HUES64 (cell line): ENCODE measurements at regions not wholly inside any gene's neighbourhood (a gene's known extent, or its start where the extent isn't known, plus 50 kb on each side); places are given as distances from the start of the nearest gene placed in this dataset.

Experiments
- H3K27ac ChIP-seq: 2 replicates; pipeline ENCODE4 v1.7.0; 2013; ENCODE audit warnings: low read depth, low read length, inconsistent platforms
- H3K27me3 ChIP-seq: 2 replicates; pipeline ENCODE4 v1.6.1; 2013; ENCODE audit warnings: mild to moderate bottlenecking, low read length; ENCODE audit not compliant: insufficient read depth
- H3K36me3 ChIP-seq: 2 replicates; pipeline ENCODE4 v1.6.1; 2013; ENCODE audit warnings: mild to moderate bottlenecking, low read length; ENCODE audit not compliant: insufficient read depth
- H3K4me1 ChIP-seq: 2 replicates; pipeline ENCODE4 v1.6.1; 2013; ENCODE audit warnings: mild to moderate bottlenecking, low read length, moderate library complexity; ENCODE audit not compliant: insufficient read depth
- H3K4me3 ChIP-seq: 2 replicates; pipeline ENCODE4 v1.5.1; 2013; ENCODE audit warnings: mild to moderate bottlenecking, low read length, moderate library complexity
- H3K9ac ChIP-seq: 2 replicates; pipeline ENCODE4 v1.6.1; 2013; ENCODE audit warnings: mild to moderate bottlenecking, low read depth, low read length
- H3K9me3 ChIP-seq: 2 replicates; pipeline ENCODE4 v1.6.1; 2013; ENCODE audit warnings: low read depth, low read length; ENCODE audit not compliant: insufficient read depth
- WGBS: fragments of 150-250, 120-280 bp; methylation state at CpG from one replicate; pipeline ENCODE4 v1.1.7; 2013; ENCODE audit warnings: missing lambda C conversion rate; 5-methylcytosine and 5-hydroxymethylcytosine counted together

- H3K4me3 ChIP-seq, result no peak overlapping the region
- 83% methylated on average over 16 of the region's 16 CpGs for WGBS
- H3K4me1 ChIP-seq, result peaks cover 25% of the 10 kb centered on the region
- H3K9me3 ChIP-seq, result no peaks in the 10 kb centered on the region
- peak overlapping the region; percentile 96 for H3K27ac ChIP-seq
- H3K9ac ChIP-seq, result peak overlapping the region; percentile 74; the same call in 1 of the 2 replicates
- H3K36me3 ChIP-seq, result no peaks in the 10 kb centered on the region
- H3K27me3 ChIP-seq, result no peaks in the 10 kb centered on the region
Measured at GRCh38 chr22:49535527-49536125, 292.0 kb downstream of the BRD1 start.

DNA sequence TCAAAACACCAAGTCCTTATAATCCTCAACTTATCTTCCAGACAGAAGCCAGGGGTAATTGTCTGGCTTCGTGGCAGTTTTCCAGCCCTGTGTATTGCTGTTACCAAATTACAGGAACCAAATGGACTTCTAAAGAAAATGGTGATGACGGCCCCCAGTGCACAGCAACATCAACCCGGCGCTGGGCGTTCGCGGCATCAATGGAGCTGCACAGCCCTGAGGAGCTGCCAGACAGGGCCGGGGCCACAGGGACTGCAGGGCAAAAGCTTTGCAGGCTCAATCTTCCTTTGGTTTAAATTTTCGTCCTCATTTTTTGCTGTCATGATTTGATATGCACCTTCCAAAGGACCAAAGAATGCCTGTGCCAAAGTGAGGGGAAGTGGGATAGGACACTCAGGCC, 292.5 kb downstream of the BRD1 start:
- 94% methylated on average over 9 of the region's 9 CpGs for WGBS
- no peak overlapping the region for H3K4me3 ChIP-seq
- H3K9ac ChIP-seq, result 0 out of 2 replicates have a peak overlapping the region, but pooled peaks have one; percentile 74
- H3K4me1 ChIP-seq, result peaks cover 25% of the 10 kb centered on the region
- H3K36me3 ChIP-seq, result no peaks in the 10 kb centered on the region
- no peaks in the 10 kb centered on the region for H3K27me3 ChIP-seq
- no peaks in the 10 kb centered on the region for H3K9me3 ChIP-seq
- peak overlapping the region; percentile 96 for H3K27ac ChIP-seq

- Histone ChIP-seq H3K36me3 (no peaks in the 10 kb centered on the region), H3K9ac (no peak overlapping the region), H3K27me3 (no peaks in the 10 kb centered on the region), H3K27ac (no peak overlapping the region), H3K9me3 (no peaks in the 10 kb centered on the region), H3K4me1 (peaks cover 25% of the 10 kb centered on the region), H3K4me3 (no peak overlapping the region)
- 93% methylated on average over 16 of the region's 16 CpGs for WGBS
Measured at GRCh38 chr22:49534386-49534785, 293.3 kb downstream of the BRD1 start.

DNA sequence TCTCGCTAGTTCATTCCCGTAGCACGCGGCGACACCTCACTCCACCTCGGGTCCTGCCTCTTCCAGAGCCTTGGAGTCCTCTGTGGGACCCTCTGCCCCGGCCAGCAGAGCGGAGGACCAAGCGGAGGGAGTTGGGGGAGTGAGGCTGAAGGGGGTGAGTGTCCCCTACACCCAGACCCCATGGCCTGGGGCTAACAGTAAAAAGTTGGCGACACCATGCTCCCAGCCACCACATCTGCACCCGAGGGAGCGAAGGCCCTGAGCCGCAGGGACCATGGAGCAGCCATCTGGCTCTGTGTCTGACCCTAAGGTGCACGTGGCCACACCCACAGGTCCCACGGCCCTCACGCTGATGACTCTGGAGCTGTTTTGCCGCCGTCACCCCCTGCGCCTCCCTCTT, 293.8 kb downstream of the BRD1 start:
- 95% methylated on average over 19 of the region's 19 CpGs for WGBS
- Histone ChIP-seq H3K36me3 (no peaks in the 10 kb centered on the region), H3K4me3 (no peak overlapping the region), H3K4me1 (peaks cover 25% of the 10 kb centered on the region), H3K9ac (no peak overlapping the region), H3K9me3 (no peaks in the 10 kb centered on the region), H3K27ac (no peak overlapping the region), H3K27me3 (no peaks in the 10 kb centered on the region)

DNA sequence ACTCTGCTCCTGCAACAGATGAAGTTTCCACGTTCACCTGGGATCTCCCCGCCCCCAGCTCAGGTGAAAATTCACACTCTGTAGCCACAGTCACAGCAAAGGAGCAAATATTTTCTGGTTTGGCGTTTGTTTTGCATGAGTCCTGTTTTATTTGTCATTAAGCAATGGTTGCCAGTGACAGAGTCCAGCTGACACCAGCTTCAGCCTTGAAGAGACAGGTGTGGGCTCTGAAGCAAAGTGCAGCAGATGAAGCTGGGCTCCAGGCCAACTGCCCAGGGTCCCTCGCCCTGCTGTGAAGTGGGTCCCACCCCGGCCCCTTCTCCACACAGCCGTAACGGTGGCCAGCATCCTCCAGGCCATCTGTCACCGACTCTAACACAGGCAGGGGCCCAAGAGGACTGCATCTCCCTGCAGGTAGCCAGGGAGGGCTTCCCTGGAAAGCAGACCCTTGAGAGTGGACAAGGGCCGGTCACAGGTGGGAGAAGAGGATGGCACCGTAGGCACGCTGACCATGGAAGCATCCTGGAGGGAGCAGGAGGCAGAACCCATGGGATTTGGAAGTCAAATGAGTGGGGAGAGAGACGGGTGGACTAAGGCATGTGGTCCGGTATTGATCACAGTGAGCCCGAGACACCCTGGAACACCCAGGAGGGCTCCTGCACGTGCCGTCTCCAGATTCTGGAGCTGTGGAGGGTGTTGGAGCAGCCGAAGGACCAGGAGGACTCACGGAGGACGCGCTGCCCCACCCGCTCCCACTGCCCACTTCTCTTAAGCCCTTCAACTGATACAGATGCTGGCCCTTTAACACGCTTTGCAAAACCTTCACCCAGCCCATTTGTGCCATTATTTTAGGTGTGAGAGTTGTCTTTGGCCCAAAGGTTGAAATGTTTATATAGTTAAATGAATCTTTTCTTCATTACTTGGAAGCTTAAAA, 294.5 kb downstream of the BRD1 start:
- no peaks in the 10 kb centered on the region for H3K36me3 ChIP-seq
- H3K4me1 ChIP-seq, result peaks cover 25% of the 10 kb centered on the region
- WGBS, result 94% methylated on average over 22 of the region's 22 CpGs
- H3K27me3 ChIP-seq, result no peaks in the 10 kb centered on the region
- no peaks in the 10 kb centered on the region for H3K9me3 ChIP-seq
- no peak overlapping the region for H3K27ac ChIP-seq
- H3K9ac ChIP-seq, result no peak overlapping the region
- no peak overlapping the region for H3K4me3 ChIP-seq

DNA sequence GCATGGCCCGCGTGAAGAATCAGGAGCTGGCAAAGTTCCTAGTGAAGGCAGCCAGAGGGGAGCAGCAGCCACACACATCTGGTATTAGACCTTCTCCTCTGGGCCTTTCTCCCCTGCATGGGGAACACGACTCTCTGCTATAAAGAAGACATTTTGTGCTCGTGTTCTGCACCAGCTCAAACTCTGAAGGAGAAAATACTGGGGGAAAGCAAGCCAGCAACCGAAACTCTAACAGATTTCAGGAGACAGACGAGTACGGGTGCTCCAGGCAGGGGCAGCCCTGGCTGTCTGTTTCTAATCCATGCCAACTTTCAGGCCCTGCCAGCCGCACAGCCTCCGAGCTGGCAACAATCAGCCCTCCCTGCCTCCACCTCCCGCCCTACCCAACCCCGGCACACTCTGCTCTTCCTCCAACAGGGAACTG, 296.3 kb downstream of the BRD1 start:
- Histone ChIP-seq H3K27ac (no peak overlapping the region), H3K4me3 (no peak overlapping the region), H3K9ac (no peak overlapping the region), H3K27me3 (no peaks in the 10 kb centered on the region), H3K4me1 (peaks cover 16% of the 10 kb centered on the region), H3K36me3 (no peaks in the 10 kb centered on the region), H3K9me3 (no peaks in the 10 kb centered on the region)
- WGBS, result 91% methylated on average over 11 of the region's 11 CpGs

DNA sequence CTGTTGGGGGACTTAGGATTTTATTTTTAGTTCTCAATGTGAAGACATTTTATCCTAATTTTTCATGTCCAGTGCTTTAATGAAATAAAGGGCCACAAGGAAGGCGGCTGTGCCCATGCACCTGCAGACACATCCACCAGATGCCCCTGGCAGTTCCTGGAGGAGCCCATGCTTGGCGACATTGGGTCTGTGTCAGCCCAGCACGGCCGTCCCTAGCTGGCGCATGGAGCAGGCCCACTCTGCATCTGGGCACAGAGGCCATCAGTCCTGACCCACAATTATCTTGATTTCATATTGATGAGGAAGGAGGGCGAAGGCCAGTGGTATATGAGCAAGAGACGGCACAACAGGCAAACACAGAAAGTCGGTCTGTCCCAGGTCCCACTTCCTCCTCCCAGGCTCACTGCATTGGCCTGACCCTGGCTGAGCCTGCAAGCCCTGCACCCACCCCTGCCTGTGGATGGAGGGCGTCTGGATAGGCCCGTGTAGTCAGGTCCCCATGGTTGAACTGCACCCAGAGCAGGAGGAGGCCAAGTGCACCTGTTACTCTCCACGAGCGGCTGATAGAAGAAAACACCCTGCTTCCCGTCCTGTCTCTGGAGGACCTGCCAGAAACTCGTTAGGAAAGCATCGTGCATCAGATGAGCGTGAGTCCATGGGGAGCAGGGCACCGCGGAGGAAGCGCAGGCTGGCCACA, 296.9 kb downstream of the BRD1 start:
- no peaks in the 10 kb centered on the region for H3K9me3 ChIP-seq
- H3K27ac ChIP-seq, result no peak overlapping the region
- H3K9ac ChIP-seq, result no peak overlapping the region
- H3K4me1 ChIP-seq, result peaks cover 10% of the 10 kb centered on the region
- no peak overlapping the region for H3K4me3 ChIP-seq
- 89% methylated on average over 19 of the region's 19 CpGs for WGBS
- no peaks in the 10 kb centered on the region for H3K27me3 ChIP-seq
- H3K36me3 ChIP-seq, result no peaks in the 10 kb centered on the region

DNA sequence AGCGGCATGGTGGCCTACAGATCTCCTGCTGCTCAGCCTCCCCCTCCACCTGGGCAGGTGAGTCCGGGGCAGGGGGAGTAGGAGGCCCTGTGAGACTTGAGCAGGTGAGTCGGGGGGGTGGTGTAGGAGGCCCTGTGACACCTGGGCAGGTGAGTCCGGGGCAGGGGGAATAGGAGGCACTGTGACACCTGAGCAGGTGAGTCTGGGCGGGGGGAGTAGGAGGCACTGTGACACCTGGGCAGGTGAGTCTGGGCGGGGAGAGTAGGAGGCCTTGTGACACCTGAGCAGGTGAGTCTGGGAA, 299.3 kb downstream of the BRD1 start:
- Histone ChIP-seq H3K4me1 (peaks cover 3% of the 10 kb centered on the region; the same call in 1 of the 2 replicates), H3K27me3 (no peaks in the 10 kb centered on the region), H3K4me3 (no peak overlapping the region), H3K27ac (no peak overlapping the region), H3K9ac (no peak overlapping the region), H3K9me3 (no peaks in the 10 kb centered on the region), H3K36me3 (no peaks in the 10 kb centered on the region)
- 73% methylated on average over 5 of the region's 6 CpGs for WGBS

- H3K36me3 ChIP-seq, result no peaks in the 10 kb centered on the region
- H3K4me3 ChIP-seq, result no peak overlapping the region
- WGBS, result 89% methylated on average over 17 of the region's 17 CpGs
- peaks cover 3% of the 10 kb centered on the region; the same call in 1 of the 2 replicates for H3K4me1 ChIP-seq
- no peak overlapping the region for H3K9ac ChIP-seq
- H3K27me3 ChIP-seq, result no peaks in the 10 kb centered on the region
- no peaks in the 10 kb centered on the region for H3K9me3 ChIP-seq
- H3K27ac ChIP-seq, result no peak overlapping the region
Measured at GRCh38 chr22:49527611-49528419, 299.9 kb downstream of the BRD1 start.

DNA sequence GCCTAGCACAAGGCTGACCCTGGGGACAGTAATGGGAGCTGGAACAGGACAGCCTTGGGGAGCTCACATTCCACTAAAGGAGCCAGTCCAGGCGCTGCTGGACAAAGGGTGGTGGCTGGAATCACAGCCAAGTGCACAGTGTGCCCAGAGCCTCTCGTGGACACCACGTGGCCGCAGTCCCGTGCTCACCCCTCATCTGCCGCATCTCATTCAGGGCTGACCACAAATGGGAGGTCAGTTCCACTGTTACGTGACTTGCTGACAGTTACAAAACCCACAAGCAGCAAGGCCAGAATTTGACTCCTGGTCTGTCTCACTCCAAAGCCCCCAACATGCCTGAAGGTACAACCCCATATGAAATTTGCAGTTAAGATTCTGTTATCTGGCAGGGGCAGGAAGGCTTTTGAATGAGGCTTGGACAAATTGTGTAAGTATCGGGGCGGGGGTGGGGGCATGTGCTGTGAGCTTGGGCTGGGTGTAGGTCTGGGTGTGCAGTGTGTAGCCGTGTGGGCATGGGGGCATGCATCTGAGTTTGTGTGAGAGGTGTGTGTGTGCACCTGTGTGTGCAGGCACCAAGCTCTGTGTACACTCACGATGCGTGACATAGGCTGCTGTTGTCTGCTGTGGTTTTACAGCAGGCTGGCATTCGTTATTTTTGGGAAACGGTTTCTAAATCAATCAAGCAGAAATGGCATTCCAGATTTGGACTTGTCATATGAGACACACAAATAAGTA, 301.7 kb downstream of the BRD1 start:
- no peak overlapping the region for H3K4me3 ChIP-seq
- H3K36me3 ChIP-seq, result no peaks in the 10 kb centered on the region
- WGBS, result 93% methylated on average over 14 of the region's 14 CpGs
- H3K27me3 ChIP-seq, result no peaks in the 10 kb centered on the region
- H3K9me3 ChIP-seq, result no peaks in the 10 kb centered on the region
- no peak overlapping the region for H3K9ac ChIP-seq
- peaks cover 3% of the 10 kb centered on the region; the same call in 1 of the 2 replicates for H3K4me1 ChIP-seq
- no peak overlapping the region for H3K27ac ChIP-seq
